CD14-positive monocyte (primary cell): ENCODE measurements at regions not wholly inside any gene's neighbourhood (a gene's known extent, or its start where the extent isn't known, plus 50 kb on each side); places are given as distances from the start of the nearest gene placed in this dataset.
"Not testable (repeated sequence)": the region's sequence is repeated elsewhere in the genome, so short reads cannot be mapped to it uniquely, and the experiment has no call there.

Experiments used
- DNase-seq, 3 donors: peaks; one replicate each; pipeline ENCODE4 v3.0.0-alpha.2; 2011 to 2022
- H2AFZ ChIP-seq: 2 replicates; pipeline ENCODE4 v1.6.0; 2012; ENCODE audit warnings: mild to moderate bottlenecking, low read depth, low read length, inconsistent platforms; ENCODE audit not compliant: insufficient read depth, poor library complexity, severe bottlenecking
- H3K27ac ChIP-seq, 2 donors: 1 replicate in 1 of 2; 2 replicates in 1 of 2; pipeline ENCODE4 v1.5.1; 2012 to 2013; ENCODE audit warnings: low read length in 2 of 2, control low read depth in 1 of 2, inconsistent platforms in 1 of 2, low read depth in 1 of 2, mild to moderate bottlenecking in 1 of 2
- H3K27me3 ChIP-seq, 2 donors: one replicate each; pipeline versions ENCODE4 v1.6.0 to v1.6.1; 2011 to 2013; ENCODE audit warnings: low read length in 2 of 2; ENCODE audit not compliant: control insufficient read depth in 2 of 2, insufficient read depth in 2 of 2
- H3K36me3 ChIP-seq, 2 donors: replicated peaks in 1 of 2; 1 replicate in 1 of 2; 2 replicates in 1 of 2; pipeline versions ENCODE4 v1.5.1 to v1.6.1; 2012 to 2013; ENCODE audit warnings: low read length in 2 of 2, control low read depth in 1 of 2, inconsistent platforms in 1 of 2, mild to moderate bottlenecking in 1 of 2; ENCODE audit not compliant: insufficient read depth in 2 of 2, control insufficient read depth in 1 of 2
- H3K4me1 ChIP-seq, 2 donors: 1 replicate in 1 of 2; 2 replicates in 1 of 2; pipeline versions ENCODE4 v1.5.1 to v1.6.1; 2012 to 2013; ENCODE audit warnings: low read length in 2 of 2, control low read depth in 1 of 2, inconsistent platforms in 1 of 2, mild to moderate bottlenecking in 1 of 2, moderate library complexity in 1 of 2; ENCODE audit not compliant: insufficient read depth in 2 of 2, control insufficient read depth in 1 of 2
- H3K4me2 ChIP-seq: replicated peaks from 2 replicates; pipeline ENCODE3; 2012; ENCODE audit warnings: low read length, moderate library complexity, mild to moderate bottlenecking; ENCODE audit not compliant: poor library complexity, severe bottlenecking; ENCODE audit errors: extremely low read depth
- H3K4me3 ChIP-seq, 3 experiments: fragments of 200-600 bp in 1 of 3; sonication (generic) in 1 of 3; replicated peaks in 1 of 3; 1 replicate in 2 of 3; 2 replicates in 1 of 3; pipeline ENCODE4 v1.5.1; 2011 to 2013; ENCODE audit warnings: low read length in 3 of 3, mild to moderate bottlenecking in 3 of 3, control low read depth in 2 of 3, low read depth in 2 of 3, inconsistent platforms in 1 of 3, moderate library complexity in 1 of 3
- H3K79me2 ChIP-seq: 2 replicates; pipeline ENCODE4 v1.6.0; 2012; ENCODE audit warnings: mild to moderate bottlenecking, control low read depth, inconsistent platforms, low read length, moderate library complexity; ENCODE audit not compliant: insufficient read depth
- H3K9ac ChIP-seq: 2 replicates; pipeline ENCODE4 v1.6.0; 2017; ENCODE audit warnings: low read length, mild to moderate bottlenecking; ENCODE audit not compliant: insufficient read depth, poor library complexity, severe bottlenecking
- H3K9me3 ChIP-seq, 2 donors: replicated peaks in 1 of 2; 1 replicate in 1 of 2; 2 replicates in 1 of 2; pipeline versions ENCODE4 v1.5.1 to v1.6.1; 2012 to 2013; ENCODE audit warnings: low read length in 2 of 2, control low read depth in 1 of 2; ENCODE audit not compliant: control insufficient read depth in 1 of 2, insufficient read depth in 1 of 2
- H4K20me1 ChIP-seq: 2 replicates; pipeline ENCODE4 v1.6.0; 2012; ENCODE audit warnings: mild to moderate bottlenecking, low read length, control low read depth, moderate library complexity; ENCODE audit not compliant: insufficient read depth
- H3K27ac Mint-ChIP-seq, 7 donors: one replicate each; pipeline ENCODE4 v1.8.0; 2020; ENCODE audit warnings: mild to moderate bottlenecking in 7 of 7, mixed read lengths in 7 of 7, moderate library complexity in 6 of 7, inconsistent platforms in 2 of 7
- H3K27me3 Mint-ChIP-seq, 3 donors: one replicate each; pipeline ENCODE4 v1.8.0; 2021 to 2022; ENCODE audit warnings: low read depth in 3 of 3, mild to moderate bottlenecking in 3 of 3, mixed read lengths in 3 of 3, moderate library complexity in 3 of 3, inconsistent platforms in 1 of 3
- H3K36me3 Mint-ChIP-seq, 2 donors: one replicate each; pipeline ENCODE4 v1.8.0; 2020; ENCODE audit warnings: mixed read lengths in 2 of 2, inconsistent platforms in 1 of 2, mild to moderate bottlenecking in 1 of 2
- H3K4me1 Mint-ChIP-seq: one replicate; pipeline ENCODE4 v1.8.0; 2020; ENCODE audit warnings: mild to moderate bottlenecking, mixed read lengths
- H3K4me3 Mint-ChIP-seq, 2 donors: one replicate each; pipeline ENCODE4 v1.8.0; 2020; ENCODE audit warnings: mild to moderate bottlenecking in 2 of 2, mixed read lengths in 2 of 2, moderate library complexity in 1 of 2
- H3K9me3 Mint-ChIP-seq, 7 donors: one replicate each; pipeline ENCODE4 v1.8.0; 2020 to 2022; ENCODE audit warnings: mixed read lengths in 7 of 7, mild to moderate bottlenecking in 6 of 7, moderate library complexity in 6 of 7, inconsistent platforms in 2 of 7
- WGBS: methylation state at CpG from one replicate; pipeline ENCODE4 v1.1.5; 2013; ENCODE audit warnings: missing lambda C conversion rate; ENCODE audit not compliant: insufficient coverage; 5-methylcytosine and 5-hydroxymethylcytosine counted together
- intact Hi-C, 2 donors: fragments of 100-400 bp; cut with micrococcal nuclease; formaldehyde crosslinking; loops; one replicate each; pipeline versions ENCODE4 v1.15.0 to v1.15.1; 2023
- TF ChIP-seq, protein P1 (sequence below): fragments of 200-600 bp; IDR thresholded peaks from one replicate; pipeline ENCODE4 v1.8.0; 2022; ENCODE audit warnings: antibody characterized with exemption, mild to moderate bottlenecking

DNA sequence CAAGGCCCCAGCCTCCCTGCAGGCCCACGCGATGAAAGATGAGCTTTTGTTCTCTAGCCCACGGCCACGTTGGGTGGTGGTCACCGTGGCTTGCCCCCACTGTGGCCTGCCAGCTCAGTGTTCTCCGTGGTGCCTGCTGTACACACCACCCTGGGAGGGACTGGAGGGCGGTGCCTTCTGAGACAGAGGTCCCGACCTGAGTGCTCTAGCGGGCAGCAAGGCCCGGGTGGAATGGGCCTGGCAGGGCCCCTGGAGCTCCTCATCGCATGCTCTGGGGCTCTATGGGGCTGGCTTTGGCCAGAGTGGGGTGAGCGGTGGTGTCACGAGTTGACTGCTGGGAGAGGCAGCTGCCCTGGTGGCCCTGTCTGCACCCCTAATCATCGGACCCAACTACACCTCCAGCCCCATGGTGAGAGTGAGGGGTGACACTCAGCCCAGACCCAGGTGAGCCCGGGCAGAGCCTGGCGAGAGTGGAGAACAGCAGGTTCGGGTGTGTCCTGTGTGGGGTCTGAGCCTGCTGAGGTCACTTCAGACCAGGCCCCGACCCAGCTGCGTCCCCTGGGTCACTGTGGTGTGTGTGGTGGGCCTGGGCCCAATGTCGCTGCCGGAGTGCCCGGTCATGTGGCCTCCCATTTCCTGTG lies 541.9 kb downstream of the TBC1D22A start:
- Mint-ChIP-seq H3K4me3 (no peak overlapping the region), H3K27me3 (no peaks in the 10 kb centered on the region), H3K9me3 (peaks cover 2 to 13% (median 7%) of the 10 kb centered on the region in 7 donors), H3K36me3 (no peaks in the 10 kb centered on the region), H3K27ac (no peak overlapping the region), H3K4me1 (no peaks in the 10 kb centered on the region)
- DNase-seq, result no peak
- 94% methylated on average over 15 of the region's 22 CpGs for WGBS
- TF ChIP-seq, protein P1, sequence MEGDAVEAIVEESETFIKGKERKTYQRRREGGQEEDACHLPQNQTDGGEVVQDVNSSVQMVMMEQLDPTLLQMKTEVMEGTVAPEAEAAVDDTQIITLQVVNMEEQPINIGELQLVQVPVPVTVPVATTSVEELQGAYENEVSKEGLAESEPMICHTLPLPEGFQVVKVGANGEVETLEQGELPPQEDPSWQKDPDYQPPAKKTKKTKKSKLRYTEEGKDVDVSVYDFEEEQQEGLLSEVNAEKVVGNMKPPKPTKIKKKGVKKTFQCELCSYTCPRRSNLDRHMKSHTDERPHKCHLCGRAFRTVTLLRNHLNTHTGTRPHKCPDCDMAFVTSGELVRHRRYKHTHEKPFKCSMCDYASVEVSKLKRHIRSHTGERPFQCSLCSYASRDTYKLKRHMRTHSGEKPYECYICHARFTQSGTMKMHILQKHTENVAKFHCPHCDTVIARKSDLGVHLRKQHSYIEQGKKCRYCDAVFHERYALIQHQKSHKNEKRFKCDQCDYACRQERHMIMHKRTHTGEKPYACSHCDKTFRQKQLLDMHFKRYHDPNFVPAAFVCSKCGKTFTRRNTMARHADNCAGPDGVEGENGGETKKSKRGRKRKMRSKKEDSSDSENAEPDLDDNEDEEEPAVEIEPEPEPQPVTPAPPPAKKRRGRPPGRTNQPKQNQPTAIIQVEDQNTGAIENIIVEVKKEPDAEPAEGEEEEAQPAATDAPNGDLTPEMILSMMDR, result no peak
- no peak overlapping the region for H3K27ac ChIP-seq
- intact Hi-C loops, result no loop called here
- no peaks in the 10 kb centered on the region for H3K79me2 ChIP-seq
- H3K9ac ChIP-seq, result no peak overlapping the region
- H3K4me2 ChIP-seq, result no peak overlapping the region
- H3K4me1 ChIP-seq, result no peaks in the 10 kb centered on the region
- H3K9me3 ChIP-seq, result peaks cover 0 to 7% of the 10 kb centered on the region in 2 donors
- H3K27me3 ChIP-seq, result no peaks in the 10 kb centered on the region
- no peaks in the 10 kb centered on the region for H4K20me1 ChIP-seq
- H3K36me3 ChIP-seq, result no peaks in the 10 kb centered on the region
- H2AFZ ChIP-seq, result no peak overlapping the region
- H3K4me3 ChIP-seq, result no peak overlapping the region

DNA sequence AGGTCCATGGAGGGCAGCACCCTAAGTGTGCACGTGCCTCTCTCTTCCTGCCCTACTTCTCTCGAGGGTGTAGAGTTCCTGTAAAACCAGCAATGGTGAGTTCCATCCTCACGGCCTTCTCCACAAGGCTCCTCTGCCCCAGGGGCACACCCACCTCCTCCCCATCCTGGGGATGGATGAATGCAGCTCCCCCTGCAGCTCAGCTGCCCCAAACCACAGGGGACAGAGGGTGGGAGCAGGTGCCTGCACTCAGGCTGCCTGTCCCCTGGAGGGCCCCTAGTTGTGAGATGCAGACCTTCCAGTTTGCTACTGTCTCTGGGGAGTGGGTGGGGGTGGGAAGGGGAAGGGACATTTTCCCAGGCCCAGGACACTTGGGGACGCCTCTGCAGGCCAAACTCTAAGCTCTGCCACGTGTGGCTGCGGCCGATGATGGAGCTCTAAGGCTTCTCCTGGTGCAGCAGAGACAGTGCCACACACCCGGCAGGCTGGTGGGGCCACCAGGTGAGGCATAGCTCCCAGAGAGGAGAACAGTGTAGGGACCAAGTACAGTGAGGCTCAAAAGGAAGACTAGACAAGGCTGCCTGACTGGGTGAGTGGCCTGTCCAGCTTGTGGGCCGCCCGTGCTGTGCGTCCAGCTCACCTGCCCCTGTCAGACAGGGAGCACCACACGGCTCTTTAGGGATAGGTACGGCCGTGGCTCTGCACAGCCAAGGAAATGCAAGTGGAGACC lies 540.9 kb downstream of the TBC1D22A start:
- Histone ChIP-seq H2AFZ (no peak overlapping the region), H3K27me3 (no peaks in the 10 kb centered on the region), H3K4me3 (no peak overlapping the region), H3K4me1 (no peaks in the 10 kb centered on the region), H3K9ac (no peak overlapping the region), H3K4me2 (no peak overlapping the region), H3K36me3 (no peaks in the 10 kb centered on the region), H4K20me1 (no peaks in the 10 kb centered on the region), H3K27ac (no peak overlapping the region), H3K9me3 (peaks cover 0 to 7% of the 10 kb centered on the region in 2 donors), H3K79me2 (no peaks in the 10 kb centered on the region)
- no peak for DNase-seq
- no peaks in the 10 kb centered on the region for H3K4me1 Mint-ChIP-seq
- TF ChIP-seq, protein P1, result no peak
- no peak overlapping the region for H3K27ac Mint-ChIP-seq
- H3K4me3 Mint-ChIP-seq, result no peak overlapping the region
- H3K36me3 Mint-ChIP-seq, result no peaks in the 10 kb centered on the region
- H3K9me3 Mint-ChIP-seq, result peaks cover 2 to 13% (median 8%) of the 10 kb centered on the region in 7 donors
- intact Hi-C loops, result no loop called here
- no peaks in the 10 kb centered on the region for H3K27me3 Mint-ChIP-seq
- 92% methylated on average over 11 of the region's 14 CpGs for WGBS

DNA sequence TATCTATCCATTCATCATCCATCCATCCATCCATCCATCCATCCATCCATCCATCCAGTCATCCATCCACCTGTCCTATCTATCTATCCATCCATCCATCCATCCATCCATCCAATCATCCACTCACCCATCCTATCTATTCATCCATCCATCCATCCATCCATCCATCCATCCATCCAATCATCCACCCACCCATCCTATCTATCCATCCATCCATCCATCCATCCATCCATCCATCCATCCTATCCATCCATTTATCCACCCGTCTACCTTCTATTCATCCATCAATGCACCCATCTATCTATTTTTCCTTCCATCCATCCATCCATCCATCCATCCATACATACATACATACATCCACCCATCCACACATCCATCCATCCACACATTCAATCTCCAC lies 540.1 kb downstream of the TBC1D22A start:
- H3K27me3 Mint-ChIP-seq, H3K4me1 ChIP-seq, H3K4me1 Mint-ChIP-seq, H3K4me2 ChIP-seq, DNase-seq, H3K9ac ChIP-seq, H3K9me3 ChIP-seq, H3K27ac Mint-ChIP-seq, H3K79me2 ChIP-seq, intact Hi-C loops, H3K36me3 ChIP-seq, H2AFZ ChIP-seq, H3K27ac ChIP-seq, H3K4me3 ChIP-seq, H3K36me3 Mint-ChIP-seq, H4K20me1 ChIP-seq, H3K27me3 ChIP-seq, H3K4me3 Mint-ChIP-seq: not testable (repeated sequence)
- WGBS, result 80% methylated on average over 1 of the region's 1 CpG
- H3K9me3 Mint-ChIP-seq, result peaks cover 2 to 15% (median 6%) of the 10 kb centered on the region in 7 donors
